ENCODE measurements at regions not wholly inside any gene's neighbourhood (a gene's known extent, or its start where the extent isn't known, plus 50 kb on each side); places are given as distances from the start of the nearest gene placed in this dataset.
"Not testable (repeated sequence)": the region's sequence is repeated elsewhere in the genome, so short reads cannot be mapped to it uniquely, and the experiment has no call there.

GRCh38 chr22:16730894-16731293 lies 94.3 kb downstream of the XKR3 start:
- H3K27ac ChIP-seq; DNase-seq; intact Hi-C loops (cut with DNase I); H3K9me3 ChIP-seq; H3K27me3 ChIP-seq; H3K4me1 ChIP-seq; H3K36me3 ChIP-seq; ATAC-seq; H3K4me3 ChIP-seq: not testable (repeated sequence)
- WGBS (ENCODE audit: insufficient coverage, low coverage, low lambda C conversion rate, missing lambda C conversion rate): 84% methylated on average over 4 of the region's 4 CpGs

DNA sequence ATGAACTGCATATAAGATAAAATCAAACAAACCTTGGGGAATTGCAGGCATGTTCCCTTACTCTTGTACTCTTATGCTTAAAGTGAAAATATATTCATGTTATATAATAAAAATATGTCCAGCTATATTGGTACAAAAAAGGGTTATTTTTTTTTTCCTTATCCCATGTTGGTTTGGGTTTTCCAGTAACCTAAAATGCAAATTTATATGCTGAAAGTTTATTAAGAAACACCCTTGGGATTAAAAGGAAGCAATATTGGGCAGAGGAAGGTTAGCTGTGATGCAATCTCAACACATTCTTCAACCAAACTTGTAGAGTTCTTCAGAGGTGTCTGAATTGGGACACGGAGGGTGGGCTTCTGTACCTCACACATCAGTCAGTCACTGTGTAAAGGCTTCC lies 97.7 kb downstream of the XKR3 start:
- 0% methylated on average over 1 of the region's 1 CpG for WGBS (ENCODE audit: insufficient coverage, low coverage, low lambda C conversion rate, missing lambda C conversion rate)
- DNase-seq; ATAC-seq; H3K27ac ChIP-seq; H3K9me3 ChIP-seq; H3K4me1 ChIP-seq; intact Hi-C loops (cut with DNase I); H3K36me3 ChIP-seq; H3K27me3 ChIP-seq; H3K4me3 ChIP-seq: not testable (repeated sequence)

GRCh38 chr22:16723241-16723640 lies 102.0 kb downstream of the XKR3 start:
- H3K4me3 ChIP-seq; DNase-seq; ATAC-seq; H3K27ac ChIP-seq; H3K36me3 ChIP-seq; H3K4me1 ChIP-seq; H3K9me3 ChIP-seq; intact Hi-C loops (cut with DNase I); H3K27me3 ChIP-seq: not testable (repeated sequence)
- 44% methylated on average over 4 of the region's 4 CpGs for WGBS (ENCODE audit: insufficient coverage, low coverage, low lambda C conversion rate, missing lambda C conversion rate)

DNA sequence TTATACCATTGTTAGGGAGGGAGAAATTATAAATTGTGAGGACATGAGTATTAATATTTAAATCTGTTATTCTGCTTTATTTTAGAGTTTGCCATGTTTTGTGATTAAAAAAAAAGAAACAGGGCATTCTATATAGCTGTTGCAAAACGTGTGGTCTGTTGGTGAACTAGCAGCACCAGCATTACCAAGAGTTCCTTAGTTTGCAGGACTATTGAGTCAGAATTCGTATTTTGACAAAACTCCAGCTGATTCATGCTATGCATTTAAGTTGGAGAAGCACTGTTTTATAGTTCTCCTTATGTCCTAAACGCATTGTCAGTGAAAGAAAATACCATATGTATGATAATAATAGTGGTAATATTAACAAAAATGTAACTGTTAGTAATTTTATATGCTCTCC lies 102.6 kb downstream of the XKR3 start:
- H3K27me3 ChIP-seq; intact Hi-C loops (cut with DNase I); H3K4me1 ChIP-seq; H3K9me3 ChIP-seq; H3K27ac ChIP-seq; H3K36me3 ChIP-seq; ATAC-seq; DNase-seq; H3K4me3 ChIP-seq: not testable (repeated sequence)
- WGBS (ENCODE audit: insufficient coverage, low coverage, low lambda C conversion rate, missing lambda C conversion rate): 6% methylated on average over 3 of the region's 3 CpGs

DNA sequence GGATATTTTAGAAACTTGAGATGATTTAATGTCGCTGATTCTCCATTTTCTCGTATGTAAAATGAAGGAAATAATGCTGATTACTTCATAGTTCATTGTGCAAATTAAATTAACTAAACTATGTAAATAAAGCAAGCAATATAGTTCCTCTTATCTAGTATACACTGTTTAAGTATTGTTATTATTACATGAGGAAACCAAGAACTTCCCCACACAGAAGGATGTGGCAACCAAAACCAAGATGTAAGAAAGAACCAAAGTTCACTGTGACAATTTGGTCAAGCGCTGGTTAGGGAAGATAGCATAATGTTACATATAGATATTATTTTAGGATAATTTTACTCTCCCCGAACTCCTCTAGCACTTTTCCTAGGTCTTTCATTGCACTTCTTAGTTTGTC lies 103.2 kb downstream of the XKR3 start:
- Histone ChIP-seq H3K9me3 (no peaks in the 10 kb centered on the region), H3K36me3 (no peaks in the 10 kb centered on the region), H3K4me1 (no peaks in the 10 kb centered on the region), H3K27ac (no peak overlapping the region), H3K27me3 (peaks cover 0 to 3% of the 10 kb centered on the region in 2 donors), H3K4me3 (no peak overlapping the region)
- ATAC-seq (peak in 3 of 4 donors; percentile 27 to 33 (median 33)), DNase-seq (no peak)
- intact Hi-C loops (cut with DNase I): no loop called here
- TF ChIP-seq CTCF (IDR thresholded peaks at IDR 0.05) (no peak), POLR2A (IDR thresholded peaks at IDR 0.05) (no peak)
- 36% methylated on average over 4 of the region's 4 CpGs for WGBS (ENCODE audit: insufficient coverage, low coverage, low lambda C conversion rate, missing lambda C conversion rate)

GRCh38 chr22:16717699-16718558 lies 107.3 kb downstream of the XKR3 start:
- Histone ChIP-seq H3K27me3 (peaks cover 0 to 3% of the 10 kb centered on the region in 2 donors), H3K27ac (no peak overlapping the region), H3K36me3 (no peaks in the 10 kb centered on the region), H3K4me1 (no peaks in the 10 kb centered on the region), H3K4me3 (no peak overlapping the region), H3K9me3 (no peaks in the 10 kb centered on the region)
- WGBS (ENCODE audit: insufficient coverage, low coverage, low lambda C conversion rate, missing lambda C conversion rate): 29% methylated on average over 15 of the region's 35 CpGs
- TF ChIP-seq POLR2A (IDR thresholded peaks at IDR 0.05): no peak
- TF ChIP-seq CTCF (IDR thresholded peaks at IDR 0.05): no peak
- ATAC-seq (no peak), DNase-seq (peak in 1 of 3 donors; percentile 41)
- intact Hi-C loops (cut with DNase I): no loop called here

GRCh38 chr22:16714568-16714967 lies 110.6 kb downstream of the XKR3 start:
- H3K27me3 ChIP-seq; H3K4me3 ChIP-seq; H3K27ac ChIP-seq; H3K36me3 ChIP-seq; H3K4me1 ChIP-seq; ATAC-seq; DNase-seq; intact Hi-C loops (cut with DNase I); H3K9me3 ChIP-seq: not testable (repeated sequence)
- WGBS (ENCODE audit: insufficient coverage, low coverage, low lambda C conversion rate, missing lambda C conversion rate): 44% methylated on average over 3 of the region's 3 CpGs

- 39% methylated on average over 2 of the region's 2 CpGs for WGBS (ENCODE audit: insufficient coverage, low coverage, low lambda C conversion rate, missing lambda C conversion rate)
- H3K27ac ChIP-seq; H3K4me3 ChIP-seq; H3K27me3 ChIP-seq; H3K4me1 ChIP-seq; ATAC-seq; H3K9me3 ChIP-seq; H3K36me3 ChIP-seq; intact Hi-C loops (cut with DNase I); DNase-seq: not testable (repeated sequence)
These were observed 109.8 kb upstream of the CCT8L2 start for GRCh38 chr22:16702318-16702870.

DNA sequence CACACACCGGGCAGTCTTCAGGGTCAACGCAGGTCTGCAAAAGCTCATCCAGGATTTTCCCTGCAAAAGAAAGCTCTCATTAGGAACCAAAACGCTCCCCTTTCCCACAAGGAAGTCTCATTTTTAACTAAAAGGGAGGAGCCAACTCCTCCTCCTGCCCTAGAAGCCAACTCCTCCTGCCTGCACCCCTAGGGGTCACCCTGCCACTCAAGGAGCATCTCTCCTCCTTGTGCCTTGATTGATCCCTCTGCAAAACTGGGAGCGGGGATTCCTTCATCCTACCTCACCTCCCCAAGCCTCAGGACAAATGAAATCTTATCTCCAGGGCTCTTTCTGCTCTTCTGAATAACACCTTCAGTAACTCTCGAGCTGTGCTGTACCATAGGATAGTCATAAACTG lies 107.8 kb upstream of the CCT8L2 start:
- H3K4me3 ChIP-seq; intact Hi-C loops (cut with DNase I); H3K9me3 ChIP-seq; H3K27ac ChIP-seq; H3K4me1 ChIP-seq; ATAC-seq; DNase-seq; H3K27me3 ChIP-seq; H3K36me3 ChIP-seq: not testable (repeated sequence)
- 55% methylated on average over 5 of the region's 5 CpGs for WGBS (ENCODE audit: insufficient coverage, low coverage, low lambda C conversion rate, missing lambda C conversion rate)

Measured in right lobe of liver (tissue), 6 donors.